ENCODE measurements at regions not wholly inside any gene's neighbourhood (a gene's known extent, or its start where the extent isn't known, plus 50 kb on each side); places are given as distances from the start of the nearest gene placed in this dataset.

DNA sequence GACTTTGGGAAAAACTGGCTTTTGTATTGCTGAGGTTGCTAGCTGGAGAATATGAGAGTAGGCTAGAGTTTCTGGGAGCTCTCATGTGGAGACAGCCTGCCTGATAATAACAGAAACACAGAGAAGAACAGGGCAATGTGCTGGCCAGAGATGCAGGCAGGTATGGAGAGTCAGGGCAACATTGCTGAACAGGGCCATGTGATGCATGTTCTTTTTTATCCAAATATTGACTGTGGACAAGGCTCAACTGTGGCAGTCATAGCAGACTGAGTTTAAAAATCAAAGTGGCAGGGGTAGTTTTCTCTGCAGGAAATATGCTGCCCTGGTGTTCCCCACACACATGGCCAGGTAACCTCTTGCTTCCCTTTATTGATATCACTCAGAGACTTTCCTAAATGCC, 381.1 kb downstream of the RASEF start:
- H3K27me3 Mint-ChIP-seq (ENCODE audit: insufficient read depth): peaks cover 3% of the 10 kb centered on the region
- Histone ChIP-seq H3K36me3 (ENCODE audit: control insufficient read depth, insufficient read depth, low read length) (no peaks in the 10 kb centered on the region), H3K9ac (ENCODE audit: extremely low read depth, low read length, poor library complexity, severe bottlenecking) (no peak overlapping the region), H3K4me3 (ENCODE audit: low read length) (no peak overlapping the region), H3K27me3 (ENCODE audit: control insufficient read depth, insufficient read depth, low read length, poor library complexity, severe bottlenecking) (no peaks in the 10 kb centered on the region), H3K4me1 (ENCODE audit: control insufficient read depth, insufficient read depth, low read length) (no peaks in the 10 kb centered on the region), H3K27ac (ENCODE audit: low read depth, low read length) (no peak overlapping the region), H3K9me3 (ENCODE audit: control insufficient read depth, low read length) (no peaks in the 10 kb centered on the region)
- no peak for DNase-seq
- H3K9me3 Mint-ChIP-seq: no peaks in the 10 kb centered on the region
- TF ChIP-seq, protein P1, sequence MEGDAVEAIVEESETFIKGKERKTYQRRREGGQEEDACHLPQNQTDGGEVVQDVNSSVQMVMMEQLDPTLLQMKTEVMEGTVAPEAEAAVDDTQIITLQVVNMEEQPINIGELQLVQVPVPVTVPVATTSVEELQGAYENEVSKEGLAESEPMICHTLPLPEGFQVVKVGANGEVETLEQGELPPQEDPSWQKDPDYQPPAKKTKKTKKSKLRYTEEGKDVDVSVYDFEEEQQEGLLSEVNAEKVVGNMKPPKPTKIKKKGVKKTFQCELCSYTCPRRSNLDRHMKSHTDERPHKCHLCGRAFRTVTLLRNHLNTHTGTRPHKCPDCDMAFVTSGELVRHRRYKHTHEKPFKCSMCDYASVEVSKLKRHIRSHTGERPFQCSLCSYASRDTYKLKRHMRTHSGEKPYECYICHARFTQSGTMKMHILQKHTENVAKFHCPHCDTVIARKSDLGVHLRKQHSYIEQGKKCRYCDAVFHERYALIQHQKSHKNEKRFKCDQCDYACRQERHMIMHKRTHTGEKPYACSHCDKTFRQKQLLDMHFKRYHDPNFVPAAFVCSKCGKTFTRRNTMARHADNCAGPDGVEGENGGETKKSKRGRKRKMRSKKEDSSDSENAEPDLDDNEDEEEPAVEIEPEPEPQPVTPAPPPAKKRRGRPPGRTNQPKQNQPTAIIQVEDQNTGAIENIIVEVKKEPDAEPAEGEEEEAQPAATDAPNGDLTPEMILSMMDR (conservative IDR thresholded peaks at IDR 0.05): no peak
- no peak overlapping the region for H3K4me3 Mint-ChIP-seq
- no peak overlapping the region for H3K27ac Mint-ChIP-seq
- no peaks in the 10 kb centered on the region for H3K36me3 Mint-ChIP-seq (ENCODE audit: low read depth)
- H3K4me1 Mint-ChIP-seq: peaks cover 4% of the 10 kb centered on the region

DNA sequence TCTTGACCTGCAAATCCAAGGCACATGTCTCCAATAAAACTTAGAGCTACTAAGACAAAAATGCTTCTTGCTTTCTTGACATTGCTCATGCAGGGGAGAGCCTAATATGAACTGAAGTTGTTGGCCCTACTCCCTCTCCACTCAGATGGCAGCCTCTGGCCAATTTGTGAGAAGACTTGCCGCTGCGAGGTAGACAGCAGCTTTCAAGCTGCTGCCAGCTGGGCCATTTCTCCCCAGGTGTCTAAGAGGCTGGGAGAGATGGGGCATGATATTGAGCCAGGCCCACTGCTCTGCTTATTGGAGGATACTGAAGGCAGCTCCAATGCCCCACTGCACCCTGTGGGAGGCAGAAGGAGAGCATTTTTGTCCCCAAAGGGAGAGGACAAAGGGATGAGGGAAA, 380.5 kb downstream of the RASEF start:
- Mint-ChIP-seq H3K4me3 (no peak overlapping the region), H3K4me1 (peaks cover 4% of the 10 kb centered on the region), H3K27ac (no peak overlapping the region), H3K9me3 (no peaks in the 10 kb centered on the region), H3K36me3 (ENCODE audit: low read depth) (no peaks in the 10 kb centered on the region), H3K27me3 (ENCODE audit: insufficient read depth) (peaks cover 3% of the 10 kb centered on the region)
- TF ChIP-seq, protein P1 (conservative IDR thresholded peaks at IDR 0.05): no peak
- H3K27ac ChIP-seq (ENCODE audit: low read depth, low read length): no peak overlapping the region
- no peak overlapping the region for H3K9ac ChIP-seq (ENCODE audit: extremely low read depth, low read length, poor library complexity, severe bottlenecking)
- no peak for DNase-seq
- no peak overlapping the region for H3K4me3 ChIP-seq (ENCODE audit: low read length)
- H3K9me3 ChIP-seq (ENCODE audit: control insufficient read depth, low read length): no peaks in the 10 kb centered on the region
- 94 to 95% methylated on average over 2 of the region's 2 CpGs for WGBS, 2 experiments (ENCODE audit: insufficient coverage in 1 of 2, insufficient read length in 1 of 2)
- H3K36me3 ChIP-seq (ENCODE audit: control insufficient read depth, insufficient read depth, low read length): no peaks in the 10 kb centered on the region
- no peaks in the 10 kb centered on the region for H3K4me1 ChIP-seq (ENCODE audit: control insufficient read depth, insufficient read depth, low read length)
- no peaks in the 10 kb centered on the region for H3K27me3 ChIP-seq (ENCODE audit: control insufficient read depth, insufficient read depth, low read length, poor library complexity, severe bottlenecking)

DNA sequence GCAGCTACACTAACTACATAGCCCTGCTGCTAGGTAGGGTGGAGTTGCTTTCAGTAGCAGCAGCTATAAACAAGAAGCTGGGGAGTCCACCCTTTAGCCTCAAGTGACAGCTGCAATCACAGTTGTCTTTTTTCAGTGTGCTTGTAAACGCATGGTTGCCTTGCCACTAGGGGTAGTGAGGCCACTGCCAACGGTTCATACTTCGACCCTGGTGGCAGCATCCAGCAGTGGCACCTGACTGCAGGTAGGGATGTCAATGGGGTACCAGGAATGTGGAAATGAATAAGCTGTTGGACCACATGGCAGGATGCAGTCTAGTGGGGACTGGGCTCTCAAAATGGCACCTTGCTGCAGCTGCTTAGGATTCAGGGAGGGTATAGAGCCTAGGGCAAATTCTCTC, 367.2 kb downstream of the RASEF start:
- no peaks in the 10 kb centered on the region for H3K4me1 ChIP-seq (ENCODE audit: control insufficient read depth, insufficient read depth, low read length)
- TF ChIP-seq, protein P1 (conservative IDR thresholded peaks at IDR 0.05): peak; percentile 53
- Mint-ChIP-seq H3K4me3 (no peak overlapping the region), H3K4me1 (no peaks in the 10 kb centered on the region), H3K27me3 (ENCODE audit: insufficient read depth) (no peaks in the 10 kb centered on the region), H3K9me3 (peaks cover 3% of the 10 kb centered on the region), H3K36me3 (ENCODE audit: low read depth) (no peaks in the 10 kb centered on the region), H3K27ac (no peak overlapping the region)
- no peak overlapping the region for H3K27ac ChIP-seq (ENCODE audit: low read depth, low read length)
- H3K27me3 ChIP-seq (ENCODE audit: control insufficient read depth, insufficient read depth, low read length, poor library complexity, severe bottlenecking): no peaks in the 10 kb centered on the region
- WGBS, 2 experiments (ENCODE audit: insufficient coverage in 1 of 2, insufficient read length in 1 of 2): 91 to 100% methylated on average over 2 to 3 of the region's 3 CpGs
- no peak overlapping the region for H3K4me3 ChIP-seq (ENCODE audit: low read length)
- H3K9me3 ChIP-seq (ENCODE audit: control insufficient read depth, low read length): no peaks in the 10 kb centered on the region
- no peaks in the 10 kb centered on the region for H3K36me3 ChIP-seq (ENCODE audit: control insufficient read depth, insufficient read depth, low read length)
- DNase-seq: peak; percentile 60
- no peak overlapping the region for H3K9ac ChIP-seq (ENCODE audit: extremely low read depth, low read length, poor library complexity, severe bottlenecking)
